HG02973 (cell line): ENCODE measurements at regions not wholly inside any gene's neighbourhood (a gene's known extent, or its start where the extent isn't known, plus 50 kb on each side); places are given as distances from the start of the nearest gene placed in this dataset.

Source experiments
- ATAC-seq: cut with Tn5 transposase; IDR thresholded peaks from one replicate; pipeline ENCODE4 v1.9.1; 2021; ENCODE audit warnings: moderate library complexity; ENCODE audit not compliant: unreplicated experiment

- ATAC-seq = no peak
These were observed 820.4 kb downstream of the LUZP2 start for GRCh38 chr11:25317216-25317615.

- no peak for ATAC-seq
These were observed 822.3 kb downstream of the LUZP2 start for GRCh38 chr11:25319127-25319526.

- no peak for ATAC-seq
These were observed 830.8 kb downstream of the LUZP2 start for GRCh38 chr11:25327656-25328055.

- no peak for ATAC-seq
These were observed 842.4 kb downstream of the LUZP2 start for GRCh38 chr11:25339281-25339680.

- ATAC-seq = no peak
These were observed 852.7 kb downstream of the LUZP2 start for GRCh38 chr11:25349537-25349936.

- no peak for ATAC-seq
These were observed 854.3 kb downstream of the LUZP2 start for GRCh38 chr11:25350899-25351803.

GRCh38 chr11:25357133-25357532 lies 860.3 kb downstream of the LUZP2 start:
- no peak for ATAC-seq

- ATAC-seq = no peak
These were observed 880.6 kb downstream of the LUZP2 start for GRCh38 chr11:25377466-25377865.

- ATAC-seq = no peak
These were observed 900.0 kb downstream of the LUZP2 start for GRCh38 chr11:25396847-25397246.

- ATAC-seq = no peak
These were observed 911.3 kb downstream of the LUZP2 start for GRCh38 chr11:25408146-25408545.

GRCh38 chr11:25415793-25416192 lies 916.1 kb upstream of the ANO3 start:
- ATAC-seq = no peak

- no peak for ATAC-seq
These were observed 908.3 kb upstream of the ANO3 start for GRCh38 chr11:25423436-25424199.

- ATAC-seq = no peak
These were observed 899.6 kb upstream of the ANO3 start for GRCh38 chr11:25432376-25432775.

- ATAC-seq = no peak
These were observed 896.7 kb upstream of the ANO3 start for GRCh38 chr11:25435197-25435596.

GRCh38 chr11:25436326-25436725 lies 895.6 kb upstream of the ANO3 start:
- no peak for ATAC-seq

GRCh38 chr11:25441421-25441820 lies 890.5 kb upstream of the ANO3 start:
- no peak for ATAC-seq

- no peak for ATAC-seq
These were observed 882.8 kb upstream of the ANO3 start for GRCh38 chr11:25449091-25449490.

- ATAC-seq = no peak
These were observed 878.5 kb upstream of the ANO3 start for GRCh38 chr11:25453471-25453870.

GRCh38 chr11:25456211-25456610 lies 875.7 kb upstream of the ANO3 start:
- ATAC-seq = no peak

- no peak for ATAC-seq
These were observed 847.9 kb upstream of the ANO3 start for GRCh38 chr11:25483915-25484635.

- ATAC-seq = no peak
These were observed 846.6 kb upstream of the ANO3 start for GRCh38 chr11:25485315-25485714.
